ENCODE measurements at regions not wholly inside any gene's neighbourhood (a gene's known extent, or its start where the extent isn't known, plus 50 kb on each side); places are given as distances from the start of the nearest gene placed in this dataset.

GRCh38 chr3:88691081-88691480 lies 416.3 kb upstream of the EPHA3 start:
- Histone ChIP-seq H3K9me3 (no peaks in the 10 kb centered on the region), H3K4me1 (ENCODE audit: control insufficient read depth in 1 of 2, insufficient read depth in 2 of 2, low read depth in 1 of 2, low read length in 1 of 2) (no peaks in the 10 kb centered on the region), H3K4me2 (no peak overlapping the region), H2AFZ (ENCODE audit: low read depth) (no peak overlapping the region), H3K79me2 (ENCODE audit: insufficient read depth) (no peaks in the 10 kb centered on the region), H4K20me1 (ENCODE audit: insufficient read depth) (no peaks in the 10 kb centered on the region), H3K36me3 (replicated peaks in 1 of 2; ENCODE audit: control insufficient read depth in 1 of 2, insufficient read depth in 2 of 2, low read length in 1 of 2) (no peaks in the 10 kb centered on the region), H3K27me3 (ENCODE audit: insufficient read depth) (no peaks in the 10 kb centered on the region), H3K4me3 (ENCODE audit: low read depth in 2 of 2, low read length in 1 of 2) (no peak overlapping the region), H3K27ac (ENCODE audit: low read depth in 2 of 2, low read length in 1 of 2) (no peak overlapping the region), H3F3A (replicated peaks; ENCODE audit: insufficient read depth) (no peaks in the 10 kb centered on the region), H3K9ac (no peak overlapping the region), H3K9me2 (no peaks in the 10 kb centered on the region)
- ChIA-PET POLR2A (no interaction called here), CTCF (no interaction called here)
- DNase-seq: no peak
- TF ChIP-seq RFX5 (IDR thresholded peaks at IDR 0.05; ENCODE audit: low read length) (no peak), FOXJ3 (CRISPR knock-in tag; IDR thresholded peaks at IDR 0.05) (no peak), IRF3 (IDR thresholded peaks at IDR 0.05; ENCODE audit: low read depth, low read length) (no peak), EP300 (IDR thresholded peaks at IDR 0.05; ENCODE audit: borderline replicate concordance in 1 of 2, low read depth in 1 of 2, low read length in 1 of 2) (no peak), MXI1 (IDR thresholded peaks at IDR 0.05; ENCODE audit: low read depth, low read length) (no peak), ELF1 (IDR thresholded peaks at IDR 0.05) (no peak), CHD2 (IDR thresholded peaks at IDR 0.05; ENCODE audit: low read length, partially characterized antibody) (no peak), PBX3 (IDR thresholded peaks at IDR 0.05) (no peak), TCF12 (IDR thresholded peaks at IDR 0.05) (no peak), NFIC (IDR thresholded peaks at IDR 0.05; ENCODE audit: borderline replicate concordance) (no peak), EZH2phosphoT487 (IDR thresholded peaks at IDR 0.05; ENCODE audit: borderline replicate concordance, low read depth) (no peak), FOXM1 (IDR thresholded peaks at IDR 0.05; ENCODE audit: low read depth) (no peak), SMC3 (IDR thresholded peaks at IDR 0.05; ENCODE audit: low read depth, low read length) (no peak)
- 0% methylated on average over 3 of the region's 3 CpGs for WGBS (ENCODE audit: low lambda C conversion rate)

- no peak overlapping the region for H2AFZ ChIP-seq (ENCODE audit: low read depth)
- TF ChIP-seq JUND (IDR thresholded peaks at IDR 0.05) (no peak), RCOR1 (IDR thresholded peaks at IDR 0.05; ENCODE audit: low read length) (no peak), RAD21 (IDR thresholded peaks at IDR 0.05; ENCODE audit: low read length) (no peak), FOXM1 (IDR thresholded peaks at IDR 0.05; ENCODE audit: low read depth) (no peak), SIN3A (IDR thresholded peaks at IDR 0.05; ENCODE audit: borderline replicate concordance, low read depth, low read length) (no peak), REST (IDR thresholded peaks at IDR 0.05; ENCODE audit: low read depth, low read length) (no peak), GATA2 (CRISPR knock-in tag; IDR thresholded peaks at IDR 0.05) (no peak), CHD2 (IDR thresholded peaks at IDR 0.05; ENCODE audit: low read length, partially characterized antibody) (no peak), TEAD4 (IDR thresholded peaks at IDR 0.05; ENCODE audit: borderline replicate concordance, insufficient read depth) (no peak), USF1 (IDR thresholded peaks at IDR 0.05; ENCODE audit: borderline replicate concordance, low read depth) (no peak), IRF3 (IDR thresholded peaks at IDR 0.05; ENCODE audit: low read depth, low read length) (no peak)
- no peaks in the 10 kb centered on the region for H3F3A ChIP-seq (replicated peaks; ENCODE audit: insufficient read depth)
- H3K27ac ChIP-seq (ENCODE audit: low read depth in 2 of 2, low read length in 1 of 2): no peak overlapping the region
- H3K9me2 ChIP-seq: no peaks in the 10 kb centered on the region
- H3K9me3 ChIP-seq: no peaks in the 10 kb centered on the region
- DNase-seq: no peak
- no peaks in the 10 kb centered on the region for H3K79me2 ChIP-seq (ENCODE audit: insufficient read depth)
- H3K4me3 ChIP-seq (ENCODE audit: low read depth in 2 of 2, low read length in 1 of 2): no peak overlapping the region
- no peaks in the 10 kb centered on the region for H3K27me3 ChIP-seq (ENCODE audit: insufficient read depth)
- H3K4me2 ChIP-seq: no peak overlapping the region
- H3K9ac ChIP-seq: no peak overlapping the region
- no peaks in the 10 kb centered on the region for H3K4me1 ChIP-seq (ENCODE audit: control insufficient read depth in 1 of 2, insufficient read depth in 2 of 2, low read depth in 1 of 2, low read length in 1 of 2)
- ChIA-PET CTCF (interaction anchor here (0.6 kb wide), 1 partner anchor 211 kb away, joined by 4 read pairs; no protein-coding TSS in a partner anchor), POLR2A (no interaction called here)
- H4K20me1 ChIP-seq (ENCODE audit: insufficient read depth): no peaks in the 10 kb centered on the region
- WGBS (ENCODE audit: low lambda C conversion rate): 0% methylated on average over 3 of the region's 3 CpGs
- H3K36me3 ChIP-seq (replicated peaks in 1 of 2; ENCODE audit: control insufficient read depth in 1 of 2, insufficient read depth in 2 of 2, low read length in 1 of 2): no peaks in the 10 kb centered on the region
Measured at GRCh38 chr3:88703501-88704059, 403.8 kb upstream of the EPHA3 start.
